SH-SY5Y (cell line): ENCODE measurements at regions not wholly inside any gene's neighbourhood (a gene's known extent, or its start where the extent isn't known, plus 50 kb on each side); places are given as distances from the start of the nearest gene placed in this dataset.

Experiments
- GATA2 ChIP-seq: IDR thresholded peaks from 2 replicates; pipeline ENCODE4 v1.6.1; 2011; ENCODE audit warnings: mild to moderate bottlenecking, low read depth, low read length
- GATA3 ChIP-seq: IDR thresholded peaks from 2 replicates; pipeline ENCODE4 v1.6.1; 2011; ENCODE audit warnings: low read depth, mild to moderate bottlenecking, low read length, moderate library complexity

GRCh38 chr2:234322766-234323465 is 174.0 kb downstream of the ARL4C start:
- TF ChIP-seq GATA2, result no peak
- no peak for TF ChIP-seq GATA3

- no peak for TF ChIP-seq GATA3
- TF ChIP-seq GATA2, result no peak
Observed at GRCh38 chr2:234320066-234320465, 176.8 kb downstream of the ARL4C start.

GRCh38 chr2:234318361-234318760 is 178.5 kb downstream of the ARL4C start:
- TF ChIP-seq GATA3 (no peak), GATA2 (no peak)

- TF ChIP-seq GATA3 (no peak), GATA2 (no peak)
Observed at GRCh38 chr2:234313558-234313957, 183.3 kb downstream of the ARL4C start.

- TF ChIP-seq GATA3 (no peak), GATA2 (no peak)
Observed at GRCh38 chr2:234310166-234310565, 186.7 kb downstream of the ARL4C start.

GRCh38 chr2:234309431-234309830 is 187.4 kb downstream of the ARL4C start:
- TF ChIP-seq GATA2 (no peak), GATA3 (no peak)

GRCh38 chr2:234308813-234309195 is 188.1 kb downstream of the ARL4C start:
- TF ChIP-seq GATA2, result no peak
- TF ChIP-seq GATA3, result no peak

GRCh38 chr2:234308073-234308812 is 188.6 kb downstream of the ARL4C start:
- TF ChIP-seq GATA2, result no peak
- TF ChIP-seq GATA3, result no peak

- no peak for TF ChIP-seq GATA2
- no peak for TF ChIP-seq GATA3
Observed at GRCh38 chr2:234307322-234307961, 189.4 kb downstream of the ARL4C start.

GRCh38 chr2:234306426-234307173 is 190.3 kb downstream of the ARL4C start:
- no peak for TF ChIP-seq GATA2
- no peak for TF ChIP-seq GATA3

- TF ChIP-seq GATA2 (no peak), GATA3 (no peak)
Observed at GRCh38 chr2:234305846-234306245, 191.0 kb downstream of the ARL4C start.

GRCh38 chr2:234304950-234305349 is 191.9 kb downstream of the ARL4C start:
- no peak for TF ChIP-seq GATA2
- no peak for TF ChIP-seq GATA3

GRCh38 chr2:234302664-234302991 is 194.3 kb downstream of the ARL4C start:
- TF ChIP-seq GATA2, result no peak
- no peak for TF ChIP-seq GATA3
